Spleen (tissue), 11 donors: ENCODE measurements at regions not wholly inside any gene's neighbourhood (a gene's known extent, or its start where the extent isn't known, plus 50 kb on each side); places are given as distances from the start of the nearest gene placed in this dataset.

Experiments
- DNase-seq: peaks from one replicate; pipeline ENCODE4 v3.0.0-alpha.2; 2020
- H3K27ac ChIP-seq, 8 donors: fragments of 200-600 bp; sonication (generic) in 7 of 8; 1 replicate in 4 of 8; 2 replicates in 4 of 8; pipeline versions ENCODE4 v1.5.0 to v1.8.0; 2016 to 2021; ENCODE audit warnings: inconsistent platforms in 4 of 8, mild to moderate bottlenecking in 4 of 8, moderate library complexity in 1 of 8
- H3K27me3 ChIP-seq, 7 donors: fragments of 200-600 bp; sonication (generic) in 6 of 7; replicated peaks in 1 of 7; 1 replicate in 4 of 7; 2 replicates in 3 of 7; pipeline versions ENCODE4 v1.5.0 to v1.8.0; 2016 to 2021; ENCODE audit warnings: inconsistent platforms in 3 of 7, mild to moderate bottlenecking in 1 of 7
- H3K36me3 ChIP-seq, 6 donors: fragments of 200-600 bp; sonication (generic) in 5 of 6; 1 replicate in 4 of 6; 2 replicates in 2 of 6; pipeline versions ENCODE4 v1.5.0 to v1.8.0; 2016 to 2021; ENCODE audit warnings: inconsistent platforms in 2 of 6
- H3K4me1 ChIP-seq, 6 donors: fragments of 200-600 bp; sonication (generic) in 5 of 6; 1 replicate in 3 of 6; 2 replicates in 3 of 6; pipeline versions ENCODE4 v1.5.0 to v1.8.0; 2016 to 2021; ENCODE audit warnings: inconsistent platforms in 3 of 6
- H3K4me3 ChIP-seq, 8 donors: fragments of 200-600 bp; sonication (generic) in 7 of 8; 1 replicate in 4 of 8; 2 replicates in 4 of 8; pipeline versions ENCODE4 v1.5.0 to v1.8.0; 2016 to 2021; ENCODE audit warnings: inconsistent platforms in 4 of 8, mild to moderate bottlenecking in 4 of 8, moderate library complexity in 2 of 8
- H3K9me3 ChIP-seq, 8 donors: fragments of 200-600 bp; sonication (generic) in 7 of 8; 1 replicate in 4 of 8; 2 replicates in 4 of 8; pipeline versions ENCODE4 v1.5.0 to v1.8.0; 2016 to 2021; ENCODE audit warnings: inconsistent platforms in 4 of 8
- POLR2A ChIP-seq, 3 donors: fragments of 450-650 bp; IDR thresholded peaks; one replicate each; pipeline ENCODE4 v1.5.1; 2017; ENCODE audit warnings: antibody characterized with exemption in 3 of 3, mild to moderate bottlenecking in 1 of 3
- POLR2AphosphoS5 ChIP-seq, 3 donors: sonication (generic); formaldehyde crosslinking; IDR thresholded peaks; one replicate each; pipeline ENCODE4 v1.5.1; 2017; ENCODE audit warnings: antibody characterized with exemption in 3 of 3
- WGBS, 5 donors: extraction: QIAGEN DNeasy Blood & Tissue Kit in 3 of 5; methylation state at CpG; one replicate each; pipeline versions ENCODE4 v1.1.5 to v1.1.7; 2013 to 2018; 5-methylcytosine and 5-hydroxymethylcytosine counted together
- intact Hi-C: fragments of 100-400 bp; cut with DNase I; formaldehyde crosslinking; loops from one replicate; pipeline ENCODE4 v1.15.0; 2023; ENCODE audit warnings: low total_unique reads
- TF ChIP-seq, protein P1 (sequence below), 11 experiments: fragments of 200-600 bp in 7 of 11; fragments of 450-650 bp in 4 of 11; sonication (generic) in 4 of 11; IDR thresholded peaks in 8 of 11; conservative IDR thresholded peaks in 3 of 11; 1 replicate in 7 of 11; 2 replicates in 4 of 11; pipeline versions ENCODE4 v1.4.0 to v1.8.0; 2016 to 2021; ENCODE audit warnings: antibody characterized with exemption in 11 of 11, inconsistent platforms in 4 of 11, mild to moderate bottlenecking in 1 of 11
- donor health status: healthy with polysubstance abuse.
- donor health status: DM: no; HTN: no; CAD: no; lungs with moderate emphysema.
- donor health status: DM: no; HTN: no; CAD: no.
- donor health status: Bipolar disorder and iron deficiency.
- donor health status: healthy.
- donor health status: DM: no; HTN: no; CAD: no.
- donor health status: DM: yes; HTN: yes; CAD: no.

DNA sequence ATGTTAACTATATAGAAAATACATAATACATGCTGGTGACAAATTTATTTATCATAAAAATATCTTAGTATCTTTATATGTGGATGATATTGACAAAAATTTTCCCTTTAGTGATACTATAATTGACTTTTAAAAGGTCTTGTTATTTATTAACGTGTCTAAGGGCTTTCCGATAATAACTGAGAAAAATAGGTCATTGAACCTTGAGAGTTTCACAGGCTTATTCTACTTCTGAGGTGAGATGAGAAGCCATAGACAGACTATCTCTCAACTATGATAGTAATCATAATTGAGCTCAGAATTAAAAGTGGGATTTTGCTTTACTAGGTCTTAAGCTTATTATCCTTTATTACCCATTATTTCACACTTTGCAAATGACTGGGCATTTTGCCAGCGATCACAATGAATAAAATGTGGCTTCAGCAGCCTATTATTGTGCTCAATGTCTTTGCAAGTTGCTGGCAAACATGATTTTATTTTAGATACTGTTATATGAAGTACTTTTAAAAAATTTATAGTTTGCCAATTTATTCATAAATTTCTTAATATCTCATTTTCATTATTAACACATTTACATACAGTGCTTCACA is 574.5 kb downstream of the ZWINT start:
- no peaks in the 10 kb centered on the region for H3K4me1 ChIP-seq
- no peaks in the 10 kb centered on the region for H3K27me3 ChIP-seq
- 73 to 85% (median 80%) methylated on average over 3 of the region's 3 CpGs for WGBS, 5 donors
- no peaks in the 10 kb centered on the region for H3K36me3 ChIP-seq
- H3K4me3 ChIP-seq: no peak overlapping the region
- H3K9me3 ChIP-seq: peaks cover 0 to 12% (median 6%) of the 10 kb centered on the region in 8 donors
- no peak overlapping the region for H3K27ac ChIP-seq
- TF ChIP-seq POLR2AphosphoS5 (IDR thresholded peaks at IDR 0.05): no peak
- no peak for TF ChIP-seq POLR2A (IDR thresholded peaks at IDR 0.05)
- TF ChIP-seq, protein P1, sequence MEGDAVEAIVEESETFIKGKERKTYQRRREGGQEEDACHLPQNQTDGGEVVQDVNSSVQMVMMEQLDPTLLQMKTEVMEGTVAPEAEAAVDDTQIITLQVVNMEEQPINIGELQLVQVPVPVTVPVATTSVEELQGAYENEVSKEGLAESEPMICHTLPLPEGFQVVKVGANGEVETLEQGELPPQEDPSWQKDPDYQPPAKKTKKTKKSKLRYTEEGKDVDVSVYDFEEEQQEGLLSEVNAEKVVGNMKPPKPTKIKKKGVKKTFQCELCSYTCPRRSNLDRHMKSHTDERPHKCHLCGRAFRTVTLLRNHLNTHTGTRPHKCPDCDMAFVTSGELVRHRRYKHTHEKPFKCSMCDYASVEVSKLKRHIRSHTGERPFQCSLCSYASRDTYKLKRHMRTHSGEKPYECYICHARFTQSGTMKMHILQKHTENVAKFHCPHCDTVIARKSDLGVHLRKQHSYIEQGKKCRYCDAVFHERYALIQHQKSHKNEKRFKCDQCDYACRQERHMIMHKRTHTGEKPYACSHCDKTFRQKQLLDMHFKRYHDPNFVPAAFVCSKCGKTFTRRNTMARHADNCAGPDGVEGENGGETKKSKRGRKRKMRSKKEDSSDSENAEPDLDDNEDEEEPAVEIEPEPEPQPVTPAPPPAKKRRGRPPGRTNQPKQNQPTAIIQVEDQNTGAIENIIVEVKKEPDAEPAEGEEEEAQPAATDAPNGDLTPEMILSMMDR (IDR thresholded peaks at IDR 0.05 in 8 of 11, conservative IDR thresholded peaks at IDR 0.05 in 3 of 11): no peak
- no peak for DNase-seq
- intact Hi-C loops: no loop called here

DNA sequence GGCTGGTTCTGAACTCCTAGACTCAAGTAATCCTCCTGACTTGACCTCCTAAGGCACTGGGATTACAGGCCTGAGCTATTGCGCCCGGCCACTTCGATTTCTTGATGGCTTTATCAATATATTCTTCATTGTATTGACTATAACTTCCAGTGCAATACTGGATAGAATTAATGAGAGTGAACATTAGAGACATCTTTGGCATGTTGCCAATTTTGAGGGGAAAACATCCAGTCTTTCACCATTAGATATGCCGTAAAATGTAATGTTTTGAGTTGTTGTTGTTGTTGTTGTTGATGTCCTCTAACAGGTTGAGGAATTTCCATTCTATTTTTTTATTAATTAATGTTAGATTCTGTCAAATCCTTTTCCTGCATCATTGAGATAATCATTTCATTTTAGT is 578.9 kb downstream of the ZWINT start:
- Histone ChIP-seq H3K27me3 (no peaks in the 10 kb centered on the region), H3K9me3 (no peaks in the 10 kb centered on the region), H3K4me1 (no peaks in the 10 kb centered on the region), H3K27ac (no peak overlapping the region), H3K36me3 (no peaks in the 10 kb centered on the region), H3K4me3 (no peak overlapping the region)
- whole genome bisulfite sequencing, 5 donors: 86 to 92% (median 88%) methylated on average over 4 of the region's 4 CpGs
- intact Hi-C loops: no loop called here
- peak; percentile 38 for DNase-seq
- TF ChIP-seq POLR2A (IDR thresholded peaks at IDR 0.05) (no peak), POLR2AphosphoS5 (IDR thresholded peaks at IDR 0.05) (no peak)
- TF ChIP-seq, protein P1 (IDR thresholded peaks at IDR 0.05 in 8 of 11, conservative IDR thresholded peaks at IDR 0.05 in 3 of 11): no peak

DNA sequence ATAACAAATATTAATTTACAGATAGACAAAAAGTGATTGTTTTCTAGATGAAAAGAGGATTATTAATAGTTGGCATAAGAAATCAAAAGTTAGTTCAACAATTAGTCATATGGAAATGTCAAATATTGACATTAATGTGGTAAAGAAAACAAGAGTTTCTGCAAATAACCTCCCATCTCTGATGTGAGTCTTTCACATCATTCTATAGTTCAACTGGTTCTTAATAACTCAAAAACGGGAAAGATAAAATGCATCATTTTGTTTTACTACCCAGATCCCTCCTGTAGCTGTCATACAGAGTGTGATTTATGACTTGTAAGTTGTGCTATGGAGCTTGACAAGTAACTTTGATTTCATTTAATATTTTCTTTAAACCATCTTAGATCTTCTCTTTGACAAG is 594.8 kb downstream of the ZWINT start:
- intact Hi-C loops: no loop called here
- Histone ChIP-seq H3K4me3 (no peak overlapping the region), H3K27ac (no peak overlapping the region)

DNA sequence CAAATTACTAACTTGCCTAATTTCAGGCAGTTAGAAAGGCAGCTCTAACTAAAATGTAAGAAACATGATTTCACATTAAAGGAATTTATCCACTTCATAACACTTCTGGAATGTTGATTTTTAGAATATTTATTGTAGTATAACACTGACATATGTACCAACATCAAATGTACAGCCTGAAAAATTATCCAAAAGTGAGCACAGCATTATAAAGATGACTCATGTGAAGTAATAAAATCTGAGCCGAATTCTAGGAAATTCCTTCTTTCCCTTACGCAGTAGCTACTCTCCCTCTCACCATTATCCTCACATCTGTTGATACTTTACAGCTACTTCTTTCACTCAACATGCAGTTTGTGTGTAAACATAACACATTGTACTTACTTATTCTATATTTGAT is 610.6 kb downstream of the ZWINT start:
- Histone ChIP-seq H3K4me3 (no peak overlapping the region), H3K27me3 (no peaks in the 10 kb centered on the region), H3K9me3 (no peaks in the 10 kb centered on the region), H3K27ac (no peak overlapping the region), H3K4me1 (no peaks in the 10 kb centered on the region), H3K36me3 (no peaks in the 10 kb centered on the region)
- no peak for DNase-seq
- intact Hi-C loops: no loop called here
- 77 to 94% (median 86%) methylated on average over 2 of the region's 2 CpGs for WGBS, 5 donors
- TF ChIP-seq POLR2AphosphoS5 (IDR thresholded peaks at IDR 0.05) (no peak), POLR2A (IDR thresholded peaks at IDR 0.05) (no peak)
- TF ChIP-seq, protein P1 (IDR thresholded peaks at IDR 0.05 in 8 of 11, conservative IDR thresholded peaks at IDR 0.05 in 3 of 11): no peak

More for the DNA sequence above, 594.8 kb downstream of the ZWINT start:
- Histone ChIP-seq H3K27me3 (no peaks in the 10 kb centered on the region), H3K9me3 (no peaks in the 10 kb centered on the region), H3K36me3 (no peaks in the 10 kb centered on the region), H3K4me1 (no peaks in the 10 kb centered on the region)
- 48 to 63% (median 56%) methylated on average over 1 of the region's 1 CpG for WGBS, 5 donors
- TF ChIP-seq, protein P1 (IDR thresholded peaks at IDR 0.05 in 8 of 11, conservative IDR thresholded peaks at IDR 0.05 in 3 of 11): no peak
- TF ChIP-seq POLR2A (IDR thresholded peaks at IDR 0.05) (no peak), POLR2AphosphoS5 (IDR thresholded peaks at IDR 0.05) (no peak)
- DNase-seq: no peak
